ENCODE measurements at regions not wholly inside any gene's neighbourhood (a gene's known extent, or its start where the extent isn't known, plus 50 kb on each side); places are given as distances from the start of the nearest gene placed in this dataset.
A peak's percentile ranks its signal among the peaks of the same experiment; 100 is the strongest.

DNA sequence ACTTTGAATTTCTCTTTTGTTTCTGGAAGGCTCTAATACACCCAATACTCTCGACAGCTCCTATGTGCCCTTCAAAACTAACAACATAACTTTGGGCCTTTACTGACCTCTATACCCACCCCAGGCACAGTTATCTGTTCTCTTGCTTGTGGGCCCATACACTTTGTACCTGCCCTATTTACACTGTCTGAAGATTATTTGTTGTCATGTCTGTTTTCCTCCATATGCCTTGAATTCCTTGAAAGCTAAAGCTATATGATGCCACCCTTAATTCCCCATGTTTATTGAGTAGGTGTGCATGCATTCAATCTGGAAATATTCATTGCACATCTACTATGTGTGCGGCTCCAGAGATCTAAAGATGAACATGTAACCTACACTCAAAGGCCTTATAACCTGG lies 267.6 kb downstream of the PLPP3 start:
- H3K27me3 ChIP-seq, result no peaks in the 10 kb centered on the region
- TF ChIP-seq, protein P1, sequence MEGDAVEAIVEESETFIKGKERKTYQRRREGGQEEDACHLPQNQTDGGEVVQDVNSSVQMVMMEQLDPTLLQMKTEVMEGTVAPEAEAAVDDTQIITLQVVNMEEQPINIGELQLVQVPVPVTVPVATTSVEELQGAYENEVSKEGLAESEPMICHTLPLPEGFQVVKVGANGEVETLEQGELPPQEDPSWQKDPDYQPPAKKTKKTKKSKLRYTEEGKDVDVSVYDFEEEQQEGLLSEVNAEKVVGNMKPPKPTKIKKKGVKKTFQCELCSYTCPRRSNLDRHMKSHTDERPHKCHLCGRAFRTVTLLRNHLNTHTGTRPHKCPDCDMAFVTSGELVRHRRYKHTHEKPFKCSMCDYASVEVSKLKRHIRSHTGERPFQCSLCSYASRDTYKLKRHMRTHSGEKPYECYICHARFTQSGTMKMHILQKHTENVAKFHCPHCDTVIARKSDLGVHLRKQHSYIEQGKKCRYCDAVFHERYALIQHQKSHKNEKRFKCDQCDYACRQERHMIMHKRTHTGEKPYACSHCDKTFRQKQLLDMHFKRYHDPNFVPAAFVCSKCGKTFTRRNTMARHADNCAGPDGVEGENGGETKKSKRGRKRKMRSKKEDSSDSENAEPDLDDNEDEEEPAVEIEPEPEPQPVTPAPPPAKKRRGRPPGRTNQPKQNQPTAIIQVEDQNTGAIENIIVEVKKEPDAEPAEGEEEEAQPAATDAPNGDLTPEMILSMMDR (IDR thresholded peaks at IDR 0.05), result no peak
- no peak overlapping the region for H3K27ac ChIP-seq
- H3K4me3 ChIP-seq, result no peak overlapping the region
- peaks cover 0 to 13% of the 10 kb centered on the region in 2 donors for H3K9me3 ChIP-seq
- peaks cover 0 to 6% of the 10 kb centered on the region in 2 donors for H3K4me1 ChIP-seq
- H3K36me3 ChIP-seq, result no peaks in the 10 kb centered on the region
- no peak for DNase-seq (ENCODE audit: low spot score)

GRCh38 chr1:56310945-56311344 lies 268.4 kb downstream of the PLPP3 start:
- TF ChIP-seq, protein P1 (IDR thresholded peaks at IDR 0.05), result no peak
- no peak overlapping the region for H3K4me3 ChIP-seq
- peaks cover 0 to 6% of the 10 kb centered on the region in 2 donors for H3K4me1 ChIP-seq
- H3K27ac ChIP-seq, result no peak overlapping the region
- no peaks in the 10 kb centered on the region for H3K27me3 ChIP-seq
- H3K36me3 ChIP-seq, result no peaks in the 10 kb centered on the region
- H3K9me3 ChIP-seq, result peaks cover 0 to 13% of the 10 kb centered on the region in 2 donors
- DNase-seq (ENCODE audit: low spot score), result no peak

DNA sequence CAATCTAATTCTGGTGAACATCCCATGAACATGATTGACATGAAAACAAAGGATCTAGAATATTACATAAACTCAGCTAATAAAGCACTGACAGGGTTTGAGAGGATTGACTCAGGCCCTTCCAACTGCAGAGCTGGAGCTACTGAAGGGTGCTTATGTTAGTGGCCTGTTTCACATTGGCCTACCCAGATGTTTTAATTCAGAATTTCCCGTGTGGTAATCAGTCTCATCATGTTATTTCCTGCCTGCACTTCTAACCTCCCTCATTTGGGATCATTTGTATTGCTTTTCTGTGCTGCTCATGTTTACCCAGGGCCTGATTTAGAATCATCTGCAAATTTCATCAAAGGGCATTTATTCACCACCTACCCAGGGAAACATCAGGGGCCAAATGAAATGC lies 270.3 kb downstream of the PLPP3 start:
- H3K9me3 ChIP-seq, result peaks cover 0 to 8% of the 10 kb centered on the region in 2 donors
- H3K4me3 ChIP-seq, result no peak overlapping the region
- no peak for DNase-seq (ENCODE audit: low spot score)
- TF ChIP-seq, protein P1 (IDR thresholded peaks at IDR 0.05), result no peak
- peaks cover 0 to 14% of the 10 kb centered on the region in 2 donors for H3K4me1 ChIP-seq
- H3K36me3 ChIP-seq, result no peaks in the 10 kb centered on the region
- no peak overlapping the region for H3K27ac ChIP-seq
- H3K27me3 ChIP-seq, result no peaks in the 10 kb centered on the region

- Histone ChIP-seq H3K36me3 (no peaks in the 10 kb centered on the region), H3K27me3 (no peaks in the 10 kb centered on the region), H3K9me3 (peaks cover 0 to 8% of the 10 kb centered on the region in 2 donors), H3K27ac (peak overlapping the region; percentile 43 to 82), H3K4me1 (peaks cover 0 to 27% of the 10 kb centered on the region in 2 donors), H3K4me3 (no peak overlapping the region)
- DNase-seq (ENCODE audit: low spot score), result no peak
- TF ChIP-seq, protein P1 (IDR thresholded peaks at IDR 0.05), result no peak
Measured at GRCh38 chr1:56304975-56305374, 274.4 kb downstream of the PLPP3 start.

DNA sequence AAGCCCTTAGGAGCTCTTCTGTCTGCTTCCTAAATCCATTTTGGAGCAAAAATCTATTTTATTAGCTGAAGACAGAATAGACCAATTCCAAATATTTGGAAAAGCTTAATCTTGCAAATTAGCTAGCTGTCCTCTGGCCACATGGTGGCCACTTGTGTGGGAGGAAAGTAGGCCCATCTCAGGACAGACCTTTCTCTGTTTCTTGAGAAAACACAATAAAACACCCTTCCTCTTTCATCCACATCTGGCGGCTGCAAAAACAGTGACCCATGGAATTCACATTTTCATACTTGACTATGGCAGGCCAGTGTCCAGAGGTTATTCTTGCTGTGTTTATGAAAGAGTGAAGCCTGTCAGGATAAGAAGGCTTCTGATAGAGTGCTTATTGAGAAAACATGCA lies 275.6 kb downstream of the PLPP3 start:
- Histone ChIP-seq H3K4me1 (peaks cover 0 to 22% of the 10 kb centered on the region in 2 donors), H3K9me3 (peaks cover 0 to 8% of the 10 kb centered on the region in 2 donors), H3K36me3 (no peaks in the 10 kb centered on the region), H3K4me3 (no peak overlapping the region), H3K27ac (peak overlapping the region; percentile 43 to 82), H3K27me3 (no peaks in the 10 kb centered on the region)
- TF ChIP-seq, protein P1 (IDR thresholded peaks at IDR 0.05), result no peak
- no peak for DNase-seq (ENCODE audit: low spot score)

GRCh38 chr1:56302878-56303277 lies 276.5 kb downstream of the PLPP3 start:
- TF ChIP-seq, protein P1 (IDR thresholded peaks at IDR 0.05), result no peak
- DNase-seq (ENCODE audit: low spot score), result no peak
- H3K4me1 ChIP-seq, result peaks cover 0 to 22% of the 10 kb centered on the region in 2 donors
- peak overlapping the region in 1 of 2 donors; percentile 82 for H3K27ac ChIP-seq
- no peaks in the 10 kb centered on the region for H3K27me3 ChIP-seq
- H3K36me3 ChIP-seq, result no peaks in the 10 kb centered on the region
- H3K4me3 ChIP-seq, result no peak overlapping the region
- no peaks in the 10 kb centered on the region for H3K9me3 ChIP-seq
